Chondrocyte (in vitro differentiated cells): ENCODE measurements at regions not wholly inside any gene's neighbourhood (a gene's known extent, or its start where the extent isn't known, plus 50 kb on each side); places are given as distances from the start of the nearest gene placed in this dataset.

Source experiments
- DNase-seq: peaks from one replicate; pipeline ENCODE4 v3.0.0; 2021; ENCODE audit warnings: mixed read lengths, low spot score
- H3K27ac Mint-ChIP-seq: one replicate; pipeline ENCODE4 v1.8.0; 2021; ENCODE audit warnings: mild to moderate bottlenecking, moderate library complexity, mixed read lengths; ENCODE audit not compliant: unreplicated experiment
- H3K27me3 Mint-ChIP-seq: 2 replicates; pipeline ENCODE4 v1.8.0; 2021; ENCODE audit warnings: low read depth, mixed read lengths
- H3K36me3 Mint-ChIP-seq: 2 replicates; pipeline ENCODE4 v1.8.0; 2021; ENCODE audit warnings: low read depth, mixed read lengths
- H3K4me1 Mint-ChIP-seq: 2 replicates; pipeline ENCODE4 v1.8.0; 2021; ENCODE audit warnings: low read depth, mild to moderate bottlenecking, mixed read lengths
- H3K4me3 Mint-ChIP-seq: one replicate; pipeline ENCODE4 v1.8.0; 2021; ENCODE audit warnings: mild to moderate bottlenecking, moderate library complexity, mixed read lengths; ENCODE audit not compliant: unreplicated experiment
- H3K9me3 Mint-ChIP-seq: 2 replicates; pipeline ENCODE4 v1.8.0; 2021; ENCODE audit warnings: low read depth, mixed read lengths
- CTCF ChIP-seq: fragments of 200-600 bp; sonication (generic); IDR thresholded peaks from 2 replicates; pipeline ENCODE4 v1.5.0; 2021; ENCODE audit warnings: antibody characterized with exemption, mild to moderate bottlenecking, moderate library complexity

- no peak for TF ChIP-seq CTCF
- H3K27me3 Mint-ChIP-seq, result peaks cover 46% of the 10 kb centered on the region
- no peak overlapping the region for H3K4me3 Mint-ChIP-seq
- H3K9me3 Mint-ChIP-seq, result no peaks in the 10 kb centered on the region
- H3K27ac Mint-ChIP-seq, result no peak overlapping the region
- H3K36me3 Mint-ChIP-seq, result no peaks in the 10 kb centered on the region
- no peak for DNase-seq
- no peaks in the 10 kb centered on the region for H3K4me1 Mint-ChIP-seq
Observed at GRCh38 chr2:883260-883802, 67.3 kb upstream of the SNTG2 start.

GRCh38 chr2:881204-881918 is 69.3 kb upstream of the SNTG2 start:
- no peak for TF ChIP-seq CTCF
- Mint-ChIP-seq H3K36me3 (no peaks in the 10 kb centered on the region), H3K4me3 (no peak overlapping the region), H3K4me1 (no peaks in the 10 kb centered on the region), H3K27ac (no peak overlapping the region), H3K27me3 (peaks cover 39% of the 10 kb centered on the region), H3K9me3 (no peaks in the 10 kb centered on the region)
- DNase-seq, result no peak

- DNase-seq, result no peak
- Mint-ChIP-seq H3K4me1 (no peaks in the 10 kb centered on the region), H3K4me3 (no peak overlapping the region), H3K36me3 (no peaks in the 10 kb centered on the region), H3K27ac (no peak overlapping the region), H3K9me3 (no peaks in the 10 kb centered on the region), H3K27me3 (peaks cover 39% of the 10 kb centered on the region)
- TF ChIP-seq CTCF, result no peak
Observed at GRCh38 chr2:880201-880970, 70.3 kb upstream of the SNTG2 start.

GRCh38 chr2:879540-879939 is 71.1 kb upstream of the SNTG2 start:
- H3K27me3 Mint-ChIP-seq, result peaks cover 33% of the 10 kb centered on the region
- H3K27ac Mint-ChIP-seq, result no peak overlapping the region
- H3K4me1 Mint-ChIP-seq, result no peaks in the 10 kb centered on the region
- TF ChIP-seq CTCF, result no peak
- H3K9me3 Mint-ChIP-seq, result no peaks in the 10 kb centered on the region
- H3K36me3 Mint-ChIP-seq, result no peaks in the 10 kb centered on the region
- H3K4me3 Mint-ChIP-seq, result no peak overlapping the region
- DNase-seq, result no peak

GRCh38 chr2:878245-878930 is 72.3 kb upstream of the SNTG2 start:
- Mint-ChIP-seq H3K4me1 (no peaks in the 10 kb centered on the region), H3K36me3 (no peaks in the 10 kb centered on the region), H3K27ac (no peak overlapping the region), H3K9me3 (no peaks in the 10 kb centered on the region), H3K27me3 (peaks cover 22% of the 10 kb centered on the region), H3K4me3 (no peak overlapping the region)
- TF ChIP-seq CTCF, result no peak
- no peak for DNase-seq
